ENCODE measurements at regions not wholly inside any gene's neighbourhood (a gene's known extent, or its start where the extent isn't known, plus 50 kb on each side); places are given as distances from the start of the nearest gene placed in this dataset.

DNA sequence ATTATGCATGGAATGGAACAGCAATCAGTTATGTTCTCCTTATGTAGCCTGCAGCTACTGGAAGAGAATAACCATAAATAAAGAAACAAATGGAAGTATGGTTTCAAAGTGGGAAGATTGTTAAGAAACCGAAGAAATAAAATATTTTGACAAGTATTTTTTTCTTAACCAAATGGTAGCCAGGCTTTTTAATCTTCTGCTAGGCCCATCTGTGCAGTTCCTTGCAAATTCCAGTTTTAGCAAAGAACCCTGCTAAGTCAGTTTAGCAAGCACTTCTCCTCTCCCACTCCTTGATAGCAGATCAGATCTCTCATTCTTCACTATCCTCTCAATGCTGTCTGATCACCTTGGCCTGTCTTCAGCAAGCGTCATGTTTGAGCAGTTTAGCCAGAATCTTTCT, 111.1 kb upstream of the PRDM9 start:
- Histone ChIP-seq H3K36me3 (ENCODE audit: insufficient read depth, low read length) (no peaks in the 10 kb centered on the region), H3K9ac (ENCODE audit: low read length) (no peak overlapping the region), H3K4me1 (ENCODE audit: insufficient read depth, low read length, severe bottlenecking) (no peaks in the 10 kb centered on the region), H3K4me3 (ENCODE audit: low read depth, low read length, poor library complexity, severe bottlenecking) (no peak overlapping the region), H4K20me1 (ENCODE audit: insufficient read depth, low read length) (no peaks in the 10 kb centered on the region), H2AFZ (ENCODE audit: low read length) (no peak overlapping the region), H3K27me3 (ENCODE audit: insufficient read depth, low read length) (no peaks in the 10 kb centered on the region), H3K79me2 (ENCODE audit: insufficient read depth, low read length) (no peaks in the 10 kb centered on the region), H3K9me2 (ENCODE audit: low read depth, low read length) (no peaks in the 10 kb centered on the region), H3K27ac (ENCODE audit: low read depth, low read length, poor library complexity, severe bottlenecking) (no peak overlapping the region), H3K9me3 (ENCODE audit: low read length) (no peaks in the 10 kb centered on the region), H3K4me2 (ENCODE audit: low read length) (no peak overlapping the region), H3F3A (ENCODE audit: insufficient read depth, low read length) (no peaks in the 10 kb centered on the region)
- TF ChIP-seq CTCF (IDR thresholded peaks at IDR 0.05; ENCODE audit: low read length) (no peak), EZH2 (IDR thresholded peaks at IDR 0.05; ENCODE audit: borderline replicate concordance, low read length) (no peak)

DNA sequence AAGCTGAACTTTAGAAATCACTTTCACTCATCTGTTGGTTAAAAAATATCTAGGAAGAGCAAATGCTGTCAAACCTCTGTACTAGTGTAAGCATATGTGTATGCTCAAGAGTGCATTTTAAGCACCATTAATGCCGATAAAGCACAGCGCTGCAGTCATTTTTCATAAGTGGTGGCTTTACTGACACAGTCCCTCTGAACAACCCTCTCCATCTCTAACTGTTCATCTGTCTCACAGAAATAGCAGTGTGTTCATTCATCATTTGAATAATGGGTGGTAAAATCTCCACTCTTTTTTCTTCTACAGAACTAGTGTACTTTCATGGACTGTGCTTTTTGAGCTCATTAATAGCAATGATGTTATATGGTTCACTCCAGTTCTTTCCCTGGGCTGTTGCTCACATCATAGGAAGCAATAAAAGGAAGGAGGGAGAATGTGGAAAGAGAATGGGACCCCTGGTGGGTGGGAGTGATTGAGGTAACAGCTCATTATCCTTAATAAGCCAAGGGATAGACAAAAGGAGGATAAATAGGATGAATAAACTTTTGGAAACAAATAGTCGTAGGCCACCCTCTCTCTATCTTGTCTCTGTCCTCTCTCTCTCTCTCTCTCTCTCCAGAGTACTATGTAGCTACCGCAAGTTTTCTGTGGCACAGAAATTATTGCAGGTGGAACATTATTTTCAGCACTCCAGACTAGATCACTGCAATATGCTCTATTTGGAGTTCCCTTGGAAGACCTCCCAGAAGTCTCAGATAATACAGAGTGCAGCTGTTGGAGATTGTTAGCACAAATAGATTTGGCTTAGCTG, 117.9 kb upstream of the PRDM9 start:
- no peak overlapping the region for H3K4me2 ChIP-seq (ENCODE audit: low read length)
- TF ChIP-seq CTCF (IDR thresholded peaks at IDR 0.05; ENCODE audit: low read length) = no peak
- no peak for TF ChIP-seq EZH2 (IDR thresholded peaks at IDR 0.05; ENCODE audit: borderline replicate concordance, low read length)

GRCh38 chr5:23385036-23385435, 122.4 kb upstream of the PRDM9 start:
- H3K36me3 ChIP-seq (ENCODE audit: insufficient read depth, low read length) = no peaks in the 10 kb centered on the region
- no peaks in the 10 kb centered on the region for H3K9me2 ChIP-seq (ENCODE audit: low read depth, low read length)
- no peak overlapping the region for H2AFZ ChIP-seq (ENCODE audit: low read length)
- H3K4me3 ChIP-seq (ENCODE audit: low read depth, low read length, poor library complexity, severe bottlenecking) = no peak overlapping the region
- no peaks in the 10 kb centered on the region for H3K79me2 ChIP-seq (ENCODE audit: insufficient read depth, low read length)
- H3K9me3 ChIP-seq (ENCODE audit: low read length) = no peaks in the 10 kb centered on the region
- H4K20me1 ChIP-seq (ENCODE audit: insufficient read depth, low read length) = no peaks in the 10 kb centered on the region
- no peaks in the 10 kb centered on the region for H3K27me3 ChIP-seq (ENCODE audit: insufficient read depth, low read length)
- H3F3A ChIP-seq (ENCODE audit: insufficient read depth, low read length) = no peaks in the 10 kb centered on the region
- no peak for TF ChIP-seq CTCF (IDR thresholded peaks at IDR 0.05; ENCODE audit: low read length)
- no peak for TF ChIP-seq EZH2 (IDR thresholded peaks at IDR 0.05; ENCODE audit: borderline replicate concordance, low read length)
- no peaks in the 10 kb centered on the region for H3K4me1 ChIP-seq (ENCODE audit: insufficient read depth, low read length, severe bottlenecking)
- H3K4me2 ChIP-seq (ENCODE audit: low read length) = no peak overlapping the region
- H3K27ac ChIP-seq (ENCODE audit: low read depth, low read length, poor library complexity, severe bottlenecking) = no peak overlapping the region
- H3K9ac ChIP-seq (ENCODE audit: low read length) = no peak overlapping the region

More for the DNA sequence above, 117.9 kb upstream of the PRDM9 start:
- H3K27ac ChIP-seq (ENCODE audit: low read depth, low read length, poor library complexity, severe bottlenecking) = no peak overlapping the region
- H3K36me3 ChIP-seq (ENCODE audit: insufficient read depth, low read length) = no peaks in the 10 kb centered on the region
- no peaks in the 10 kb centered on the region for H4K20me1 ChIP-seq (ENCODE audit: insufficient read depth, low read length)
- no peaks in the 10 kb centered on the region for H3K9me3 ChIP-seq (ENCODE audit: low read length)
- H3K9ac ChIP-seq (ENCODE audit: low read length) = no peak overlapping the region
- H3K4me1 ChIP-seq (ENCODE audit: insufficient read depth, low read length, severe bottlenecking) = no peaks in the 10 kb centered on the region
- no peak overlapping the region for H3K4me3 ChIP-seq (ENCODE audit: low read depth, low read length, poor library complexity, severe bottlenecking)
- no peak overlapping the region for H2AFZ ChIP-seq (ENCODE audit: low read length)
- no peaks in the 10 kb centered on the region for H3K9me2 ChIP-seq (ENCODE audit: low read depth, low read length)
- no peaks in the 10 kb centered on the region for H3F3A ChIP-seq (ENCODE audit: insufficient read depth, low read length)
- H3K27me3 ChIP-seq (ENCODE audit: insufficient read depth, low read length) = no peaks in the 10 kb centered on the region
- no peaks in the 10 kb centered on the region for H3K79me2 ChIP-seq (ENCODE audit: insufficient read depth, low read length)
